Kidney epithelial cell (primary cell): ENCODE measurements at regions not wholly inside any gene's neighbourhood (a gene's known extent, or its start where the extent isn't known, plus 50 kb on each side); places are given as distances from the start of the nearest gene placed in this dataset.

Experiments
- DNase-seq: peaks from one replicate; pipeline ENCODE4 v3.0.0-alpha.2; 2010; ENCODE audit warnings: low read depth
- H3K27me3 ChIP-seq: 2 replicates; pipeline ENCODE4 v1.6.0; 2011; ENCODE audit warnings: low read length; ENCODE audit not compliant: control insufficient read depth, insufficient read depth
- H3K36me3 ChIP-seq: 2 replicates; pipeline ENCODE4 v1.5.1; 2011; ENCODE audit warnings: low read length; ENCODE audit not compliant: control insufficient read depth, insufficient read depth
- H3K4me3 ChIP-seq: 2 replicates; pipeline ENCODE4 v1.5.1; 2011; ENCODE audit warnings: low read depth, mild to moderate bottlenecking, control low read depth, low read length
- TF ChIP-seq, protein P1 (sequence below): IDR thresholded peaks from 2 replicates; pipeline ENCODE4 v1.5.1; 2011; ENCODE audit warnings: mild to moderate bottlenecking, moderate library complexity, low read length, control low read depth, inconsistent platforms; ENCODE audit not compliant: insufficient read depth, poor library complexity, severe bottlenecking

DNA sequence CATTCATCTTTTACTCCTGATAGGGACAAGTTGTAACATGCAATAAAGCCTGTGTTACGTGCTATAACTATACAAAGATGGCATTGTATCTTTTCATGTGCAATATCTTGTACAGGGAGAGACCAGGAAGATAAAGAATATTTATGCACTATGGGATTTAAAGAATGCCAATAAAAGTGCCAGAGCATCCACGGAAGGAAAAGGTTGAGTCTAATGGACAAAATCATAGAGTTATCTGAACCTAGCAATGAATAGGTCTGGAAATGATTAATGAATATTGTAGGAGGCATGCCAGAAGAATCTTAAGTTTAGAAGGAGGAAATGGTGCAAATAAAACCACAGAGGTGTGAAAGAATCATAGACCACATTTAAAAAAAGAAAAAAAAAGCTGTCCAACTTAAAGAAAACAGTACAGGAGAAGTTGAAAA lies 263.9 kb downstream of the KCNC2 start:
- Histone ChIP-seq H3K36me3 (no peaks in the 10 kb centered on the region), H3K4me3 (no peak overlapping the region), H3K27me3 (no peaks in the 10 kb centered on the region)
- TF ChIP-seq, protein P1, sequence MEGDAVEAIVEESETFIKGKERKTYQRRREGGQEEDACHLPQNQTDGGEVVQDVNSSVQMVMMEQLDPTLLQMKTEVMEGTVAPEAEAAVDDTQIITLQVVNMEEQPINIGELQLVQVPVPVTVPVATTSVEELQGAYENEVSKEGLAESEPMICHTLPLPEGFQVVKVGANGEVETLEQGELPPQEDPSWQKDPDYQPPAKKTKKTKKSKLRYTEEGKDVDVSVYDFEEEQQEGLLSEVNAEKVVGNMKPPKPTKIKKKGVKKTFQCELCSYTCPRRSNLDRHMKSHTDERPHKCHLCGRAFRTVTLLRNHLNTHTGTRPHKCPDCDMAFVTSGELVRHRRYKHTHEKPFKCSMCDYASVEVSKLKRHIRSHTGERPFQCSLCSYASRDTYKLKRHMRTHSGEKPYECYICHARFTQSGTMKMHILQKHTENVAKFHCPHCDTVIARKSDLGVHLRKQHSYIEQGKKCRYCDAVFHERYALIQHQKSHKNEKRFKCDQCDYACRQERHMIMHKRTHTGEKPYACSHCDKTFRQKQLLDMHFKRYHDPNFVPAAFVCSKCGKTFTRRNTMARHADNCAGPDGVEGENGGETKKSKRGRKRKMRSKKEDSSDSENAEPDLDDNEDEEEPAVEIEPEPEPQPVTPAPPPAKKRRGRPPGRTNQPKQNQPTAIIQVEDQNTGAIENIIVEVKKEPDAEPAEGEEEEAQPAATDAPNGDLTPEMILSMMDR, result no peak
- peak; percentile 38 for DNase-seq

DNA sequence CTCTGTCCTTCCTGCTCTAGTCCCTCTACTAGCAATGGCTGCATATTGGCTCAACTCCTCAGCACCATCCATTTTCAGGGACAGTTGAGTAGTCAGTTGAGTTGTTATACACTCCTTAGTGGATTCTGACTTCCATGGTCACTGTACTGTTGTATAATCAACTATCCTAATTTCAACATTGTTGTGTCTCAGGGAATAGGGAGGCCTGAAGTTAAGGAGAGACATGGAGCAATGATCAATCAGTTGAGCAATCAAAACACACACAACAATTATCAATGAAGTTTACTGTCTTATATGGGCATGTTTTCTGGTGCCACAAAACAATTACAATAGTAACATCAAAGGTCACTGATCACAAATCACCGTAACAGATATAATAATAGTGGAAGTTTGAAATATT lies 255.9 kb downstream of the KCNC2 start:
- no peak for DNase-seq
- TF ChIP-seq, protein P1, result no peak
- no peaks in the 10 kb centered on the region for H3K27me3 ChIP-seq
- no peak overlapping the region for H3K4me3 ChIP-seq
- no peaks in the 10 kb centered on the region for H3K36me3 ChIP-seq

DNA sequence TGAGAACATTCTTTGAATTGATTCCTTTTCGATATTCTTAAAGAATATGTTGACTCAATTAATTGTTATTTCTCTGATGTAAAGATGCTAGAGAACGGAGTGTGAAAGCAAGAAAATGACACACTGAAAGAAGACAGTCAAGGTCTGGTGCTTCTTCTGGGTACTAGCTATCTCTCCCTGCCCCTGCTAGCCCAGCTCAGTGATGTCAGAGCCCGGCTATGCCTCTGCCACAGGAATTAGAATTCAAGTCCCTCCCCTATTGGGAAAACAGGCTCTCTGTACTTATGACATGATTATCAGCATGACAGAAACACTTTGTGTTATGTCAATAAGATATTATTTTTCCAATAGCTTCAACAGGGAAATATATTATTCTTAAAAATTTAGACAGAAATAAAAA lies 252.4 kb downstream of the KCNC2 start:
- no peaks in the 10 kb centered on the region for H3K36me3 ChIP-seq
- no peaks in the 10 kb centered on the region for H3K27me3 ChIP-seq
- no peak overlapping the region for H3K4me3 ChIP-seq
- no peak for DNase-seq
- TF ChIP-seq, protein P1, result no peak

DNA sequence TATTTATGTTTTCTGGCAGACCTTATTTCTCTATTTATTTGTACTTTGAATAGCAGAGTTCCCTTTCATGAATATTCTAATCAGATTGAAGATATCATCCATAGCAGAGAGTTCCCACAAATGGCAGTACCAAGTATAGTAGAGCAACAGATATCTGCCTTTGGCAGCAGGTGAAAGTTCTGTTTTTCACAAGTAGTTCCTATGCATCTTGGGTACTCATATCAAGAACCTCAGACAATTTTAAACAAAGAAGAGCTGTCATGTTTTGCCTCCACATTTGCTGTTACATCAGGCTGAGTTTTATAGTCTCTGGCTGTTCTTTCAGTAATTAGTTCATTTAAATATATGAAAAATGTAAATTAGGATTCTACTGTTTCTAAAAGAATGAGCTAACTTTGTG lies 252.0 kb downstream of the KCNC2 start:
- TF ChIP-seq, protein P1, result no peak
- DNase-seq, result no peak
- no peaks in the 10 kb centered on the region for H3K27me3 ChIP-seq
- no peak overlapping the region for H3K4me3 ChIP-seq
- H3K36me3 ChIP-seq, result no peaks in the 10 kb centered on the region

DNA sequence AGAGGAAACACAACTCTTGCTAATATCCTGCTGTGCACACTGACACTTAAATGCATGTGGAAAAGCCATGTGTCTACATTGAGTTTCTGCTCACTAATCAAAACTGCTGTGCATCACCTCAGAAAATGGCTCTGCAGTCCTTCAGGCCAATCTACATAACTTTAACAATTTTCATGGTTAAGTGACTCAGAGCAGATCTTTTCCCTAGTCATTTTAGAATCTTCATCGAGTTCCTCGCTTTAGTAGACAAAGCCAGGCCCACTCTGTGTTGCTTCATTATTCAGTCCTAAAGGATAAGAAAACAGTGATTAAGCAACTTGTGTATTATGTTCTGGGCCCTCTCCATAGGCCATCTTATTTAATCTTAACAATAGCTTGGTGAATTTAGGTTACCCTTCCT lies 250.0 kb downstream of the KCNC2 start:
- Histone ChIP-seq H3K4me3 (no peak overlapping the region), H3K27me3 (no peaks in the 10 kb centered on the region), H3K36me3 (no peaks in the 10 kb centered on the region)
- TF ChIP-seq, protein P1, result no peak
- DNase-seq, result no peak

DNA sequence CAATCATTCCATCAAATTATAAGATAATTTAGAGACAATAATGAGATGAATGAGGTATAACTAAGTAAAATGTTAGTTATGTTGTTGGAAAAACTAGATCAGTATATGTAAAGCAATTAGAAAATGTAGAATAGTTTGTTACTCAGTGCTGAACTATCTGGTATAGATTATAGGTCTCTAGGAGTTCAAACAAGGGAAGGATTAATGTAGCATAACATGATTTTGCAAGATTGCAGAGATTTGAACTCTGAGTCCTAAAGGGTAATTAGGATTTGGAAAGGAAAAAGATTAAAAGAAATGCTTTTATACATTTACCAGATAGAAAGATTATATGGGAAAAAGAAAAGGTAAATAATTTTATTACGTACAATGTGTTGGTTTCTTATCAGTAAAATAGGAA lies 246.3 kb downstream of the KCNC2 start:
- Histone ChIP-seq H3K36me3 (no peaks in the 10 kb centered on the region), H3K27me3 (no peaks in the 10 kb centered on the region), H3K4me3 (no peak overlapping the region)
- TF ChIP-seq, protein P1, result no peak
- no peak for DNase-seq
